HG03342 (cell line): ENCODE measurements at regions not wholly inside any gene's neighbourhood (a gene's known extent, or its start where the extent isn't known, plus 50 kb on each side); places are given as distances from the start of the nearest gene placed in this dataset.
"Not testable (repeated sequence)": the region's sequence is repeated elsewhere in the genome, so short reads cannot be mapped to it uniquely, and the experiment has no call there.

Source experiments
- ATAC-seq: cut with Tn5 transposase; IDR thresholded peaks from one replicate; pipeline ENCODE4 v1.9.1; 2021; ENCODE audit warnings: mild to moderate bottlenecking, moderate library complexity; ENCODE audit not compliant: unreplicated experiment

DNA sequence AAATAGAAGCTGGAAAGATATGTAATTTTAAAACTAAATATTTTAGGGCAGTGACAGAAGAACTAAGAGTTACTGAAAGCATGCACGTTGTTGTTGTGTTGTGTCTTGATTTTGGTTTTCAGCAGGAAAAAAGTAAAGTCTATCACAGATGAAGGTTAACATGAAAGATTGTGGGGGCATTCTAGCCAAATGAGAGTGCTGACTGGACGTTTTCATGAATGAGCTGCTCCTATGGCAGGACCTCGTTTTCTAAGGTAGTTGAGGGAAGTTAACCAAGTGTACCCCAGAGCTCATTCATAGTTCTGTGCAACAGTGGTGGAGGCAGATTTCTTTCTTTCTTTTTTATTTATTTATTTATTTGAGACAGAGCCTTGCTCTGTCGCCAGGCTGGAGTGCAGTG lies 194.6 kb upstream of the IRS2 start:
- no peak for ATAC-seq

DNA sequence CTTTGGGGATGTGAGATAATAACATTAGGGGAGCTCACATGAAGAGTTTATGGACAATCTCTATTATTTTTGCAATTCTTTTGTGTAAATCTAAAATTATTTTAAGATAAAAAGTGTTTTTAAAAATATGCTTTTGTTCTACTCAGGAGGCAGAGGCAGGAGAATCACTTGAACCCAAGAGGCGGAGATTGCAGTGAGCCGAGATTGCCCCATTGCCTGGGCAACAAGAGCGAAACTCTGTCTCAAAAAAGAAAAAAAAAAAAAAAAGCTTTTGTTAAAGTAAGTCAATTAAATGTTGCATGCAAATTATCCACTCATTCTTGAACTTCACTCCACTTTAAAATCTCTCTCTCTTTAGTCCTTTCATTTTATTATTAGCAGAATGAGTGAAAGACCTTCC lies 193.3 kb upstream of the IRS2 start:
- ATAC-seq: not testable (repeated sequence)

DNA sequence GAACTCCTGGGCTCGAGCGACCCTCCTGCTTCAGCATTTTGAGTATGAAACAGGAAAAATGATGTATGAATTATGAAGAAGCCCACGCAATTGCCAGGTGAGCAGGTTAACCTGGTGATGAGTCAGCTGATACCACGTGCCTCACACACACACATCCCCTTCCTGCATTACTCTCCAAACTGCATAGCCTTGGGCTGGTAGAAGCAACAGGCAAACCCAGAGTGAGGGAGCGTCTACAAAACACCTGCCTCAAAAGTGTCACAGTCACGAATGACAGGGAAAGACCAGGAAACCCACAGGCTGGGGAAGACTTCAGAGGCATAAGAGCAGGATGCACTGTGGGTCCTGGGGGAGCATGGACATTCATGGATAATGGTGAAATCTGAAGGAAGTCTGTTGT lies 192.8 kb upstream of the IRS2 start:
- ATAC-seq: no peak

DNA sequence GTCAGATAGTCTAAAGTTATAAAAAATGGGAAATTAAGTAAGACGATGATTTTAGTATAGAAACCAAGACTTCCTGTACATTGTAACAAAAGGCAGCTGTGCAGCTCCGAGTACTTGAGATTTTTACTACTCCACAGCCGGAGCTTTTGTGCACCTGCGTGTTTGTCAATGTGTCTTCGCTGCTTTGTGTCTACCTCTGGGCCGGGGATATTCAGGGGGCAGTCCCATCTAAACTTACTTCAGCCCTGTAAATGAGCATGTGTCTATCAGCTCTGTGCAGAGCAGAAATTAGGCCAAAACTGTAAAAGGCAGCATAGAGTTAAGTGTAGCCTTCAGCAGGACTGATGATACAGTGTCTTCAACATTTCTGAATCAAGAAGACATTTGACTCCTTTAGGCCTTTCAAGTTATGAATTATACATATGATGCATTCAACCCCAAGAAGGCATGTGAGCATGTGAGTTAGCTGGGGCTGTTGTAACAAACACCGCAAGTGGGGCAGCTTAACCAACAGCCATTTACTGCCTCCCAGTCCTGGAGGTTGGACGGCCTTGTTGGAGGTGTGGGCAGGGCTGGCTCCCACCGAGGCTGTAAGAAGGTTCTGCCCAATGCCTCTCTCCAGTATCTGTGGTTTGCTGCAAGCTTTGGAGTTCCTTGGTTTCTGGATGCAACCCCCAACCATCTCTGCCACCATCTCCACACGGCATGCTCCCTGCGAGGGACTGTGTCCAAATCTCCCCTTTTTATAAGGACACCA lies 191.0 kb upstream of the IRS2 start:
- ATAC-seq: no peak

DNA sequence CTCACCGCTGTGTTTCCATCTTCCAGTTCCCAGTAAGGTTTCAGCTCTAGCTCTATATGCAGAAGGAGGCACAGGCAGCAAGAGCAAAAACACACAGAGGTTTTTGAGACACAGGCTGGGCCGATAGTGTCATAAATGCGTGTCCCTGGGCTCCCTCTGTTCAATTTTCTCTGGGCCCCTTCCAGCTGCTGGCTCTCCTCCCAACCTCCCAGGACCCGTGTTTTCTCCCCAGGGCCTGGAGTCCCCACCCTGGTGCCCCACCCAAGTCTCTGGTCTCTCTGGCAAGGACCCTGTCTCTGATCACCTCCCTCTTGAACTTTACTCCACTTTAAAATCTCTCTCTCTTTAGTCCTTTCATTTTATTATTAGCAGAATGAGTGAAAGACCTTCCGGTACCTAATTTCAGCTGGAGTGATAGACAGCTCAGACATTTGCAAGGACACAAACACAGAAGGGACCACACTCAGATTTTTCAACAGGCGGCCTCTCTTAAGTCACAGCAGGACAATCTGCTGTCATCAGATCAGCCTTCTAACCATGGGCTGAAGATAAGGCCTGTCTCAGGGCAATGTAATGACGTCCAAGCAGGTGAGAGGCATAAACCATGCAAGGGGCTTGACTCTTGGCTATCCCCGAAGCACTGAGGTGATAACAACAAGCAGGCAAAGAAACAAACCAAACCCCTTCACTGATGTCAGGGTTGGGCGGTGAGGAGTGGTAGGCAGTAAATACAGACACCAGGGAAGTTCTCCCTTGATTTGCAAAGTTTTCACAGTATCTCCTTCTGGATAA lies 190.0 kb upstream of the IRS2 start:
- ATAC-seq: no peak

DNA sequence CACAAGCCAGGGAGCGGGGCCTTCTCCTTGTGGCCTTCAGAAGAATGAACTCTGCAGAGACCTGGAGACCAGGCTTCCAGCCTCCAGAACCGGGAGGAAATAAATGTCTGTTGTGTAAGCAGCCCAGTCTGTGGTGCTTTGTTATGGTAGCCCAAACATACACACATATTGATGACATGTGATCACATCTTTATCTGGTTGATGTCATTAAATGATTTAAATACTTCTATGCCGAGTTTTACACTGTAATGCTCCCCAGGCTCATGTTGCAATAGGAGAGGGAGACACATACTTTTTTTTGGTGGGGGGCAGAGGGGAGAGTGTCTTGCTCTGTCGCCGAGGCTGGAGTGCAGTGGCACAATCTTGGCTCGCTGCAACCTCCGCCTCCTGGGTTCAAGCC lies 188.0 kb upstream of the IRS2 start:
- no peak for ATAC-seq

DNA sequence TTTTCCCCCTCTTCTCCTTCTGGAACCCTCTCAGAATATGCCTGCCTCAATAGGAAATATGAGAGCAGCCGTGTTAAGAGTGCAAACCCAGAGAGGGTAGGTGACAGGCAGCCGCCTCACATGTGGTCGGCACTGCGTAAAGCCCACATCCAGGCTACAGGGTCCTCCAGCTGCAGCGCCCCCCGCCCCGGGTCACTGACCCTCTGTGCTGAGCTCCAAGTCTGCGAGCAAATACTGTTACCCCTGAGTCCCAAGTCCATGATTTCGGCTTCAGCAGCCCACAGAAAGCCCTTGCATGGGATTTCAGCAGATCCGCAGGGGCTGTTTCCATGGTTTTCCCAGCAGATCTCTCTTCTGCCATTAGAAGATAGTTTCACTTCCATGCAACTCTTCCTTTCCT lies 186.9 kb upstream of the IRS2 start:
- no peak for ATAC-seq

DNA sequence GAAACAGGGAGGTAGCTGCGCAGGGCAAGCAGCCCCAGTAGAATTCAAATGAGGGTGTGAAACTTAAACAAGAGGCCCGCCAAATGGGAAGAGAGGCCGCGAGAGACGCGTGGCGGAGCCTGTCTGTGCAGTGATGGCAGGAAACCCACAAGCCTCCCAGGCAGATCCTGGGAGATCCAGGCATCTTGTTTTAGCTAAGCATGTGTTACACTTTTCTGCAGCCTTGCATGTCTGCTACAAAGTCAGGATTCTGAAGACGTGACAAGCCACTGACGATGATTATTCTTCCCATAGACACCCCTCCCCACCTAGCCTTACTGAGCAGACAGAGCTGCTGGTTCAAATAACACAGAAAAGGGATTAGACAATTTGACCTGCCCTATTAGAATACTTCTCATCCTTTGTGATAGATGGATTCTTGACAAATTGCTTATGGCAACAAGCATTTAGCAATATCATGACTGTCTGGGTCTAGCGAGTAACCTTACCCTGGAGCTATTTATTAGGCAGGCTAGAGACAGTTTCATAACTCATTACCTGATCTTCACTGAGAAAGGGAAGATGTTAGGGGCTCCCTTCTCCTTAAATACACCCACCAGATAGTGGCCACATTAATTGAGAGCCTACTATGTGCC lies 185.2 kb upstream of the IRS2 start:
- no peak for ATAC-seq

DNA sequence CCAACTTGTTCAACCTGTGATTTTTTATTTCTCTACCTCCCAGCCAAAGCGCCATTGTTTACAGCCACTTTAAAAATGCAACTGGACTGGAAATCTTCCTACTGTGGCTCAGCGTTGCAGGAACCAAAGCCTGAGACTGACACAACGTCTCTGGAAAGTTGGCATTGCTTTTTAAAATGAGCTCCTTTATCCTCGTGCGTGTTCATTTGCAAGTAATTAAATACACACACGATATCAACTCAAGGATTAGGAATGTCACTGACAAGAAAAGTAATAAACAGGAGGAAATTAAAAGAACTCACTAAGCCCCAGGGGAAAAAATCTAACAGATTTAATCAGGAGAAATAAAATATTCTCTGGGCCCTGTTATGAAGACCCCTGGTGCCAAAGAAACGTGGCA lies 184.6 kb upstream of the IRS2 start:
- ATAC-seq: no peak

DNA sequence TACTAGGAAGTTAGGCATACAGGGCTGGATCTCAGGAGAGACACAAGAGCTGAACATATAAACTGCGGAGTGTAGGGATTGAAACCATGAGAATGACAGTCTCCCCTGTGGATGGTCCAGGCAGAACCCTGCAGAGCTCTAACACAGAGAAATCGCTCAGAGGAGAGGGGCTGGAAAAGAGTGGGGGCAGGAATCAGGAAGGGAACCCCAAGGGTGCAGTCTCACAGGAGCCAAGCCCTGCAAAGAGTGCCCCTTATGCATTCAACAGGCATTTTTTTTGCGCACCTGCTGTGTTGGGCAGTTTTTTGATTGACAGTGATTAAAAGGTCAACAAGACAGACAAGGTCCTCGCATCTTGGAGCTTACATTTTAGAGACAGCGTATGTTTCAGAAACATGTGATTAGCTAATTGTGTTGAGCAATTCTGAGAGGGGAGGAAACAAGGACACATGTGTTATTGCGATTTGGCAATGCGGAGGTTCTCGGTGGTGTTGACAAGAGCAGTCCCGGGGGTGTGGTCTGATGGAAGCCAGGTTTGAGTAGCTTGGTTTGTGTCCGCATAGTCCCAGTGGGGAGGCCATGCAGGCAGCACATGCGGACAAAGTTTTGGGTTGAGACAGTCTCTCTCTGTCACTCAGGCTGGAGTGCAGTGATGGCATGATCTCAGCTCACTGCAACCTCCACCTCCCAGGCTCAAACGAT lies 182.6 kb upstream of the IRS2 start:
- no peak for ATAC-seq

DNA sequence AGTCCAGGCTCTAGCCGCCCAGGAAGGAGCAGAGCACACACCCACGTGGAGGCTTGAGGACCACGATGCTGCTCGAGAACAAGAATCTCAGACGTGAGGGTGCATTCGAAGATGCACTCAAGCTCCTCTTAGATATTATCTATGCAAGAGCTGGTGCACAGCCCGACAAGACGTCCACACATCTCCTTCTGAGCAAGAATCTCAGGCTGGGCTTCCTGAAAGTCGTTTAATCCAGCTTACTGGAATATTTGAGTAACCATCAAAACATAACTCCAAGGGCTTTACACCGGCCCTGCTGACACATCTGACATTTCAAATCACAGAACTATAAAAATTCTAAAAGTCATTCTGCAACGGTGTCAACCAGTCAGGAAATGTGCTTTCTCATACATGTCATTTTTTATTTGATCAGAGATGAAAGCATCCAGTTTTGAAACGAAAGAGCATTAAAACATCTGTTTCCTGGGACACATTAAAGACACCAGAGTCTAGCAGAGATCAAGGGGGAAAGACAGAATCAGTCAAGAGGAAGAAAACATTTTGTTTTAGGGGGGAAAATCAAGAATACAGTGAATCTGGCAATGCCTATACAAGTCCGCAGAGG lies 177.7 kb upstream of the IRS2 start:
- ATAC-seq: no peak

DNA sequence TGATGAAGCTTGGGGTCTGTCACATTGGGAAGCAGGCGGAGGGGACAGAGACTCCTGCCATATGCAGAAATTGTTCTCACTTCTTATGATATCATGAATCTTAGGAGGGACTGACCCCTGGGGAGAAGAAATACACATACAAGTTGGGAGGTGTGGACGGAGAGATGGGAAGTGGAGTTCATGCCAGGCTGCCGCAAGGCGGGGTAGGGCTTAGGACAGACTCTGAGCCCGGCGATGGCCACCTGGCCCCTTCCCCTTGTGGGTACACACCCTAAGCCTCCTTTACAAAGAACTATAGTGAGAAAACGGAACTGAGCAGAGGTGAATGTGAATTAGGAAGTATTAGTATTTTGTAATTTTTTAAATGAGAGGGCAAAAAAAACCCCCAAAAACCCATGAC lies 177.0 kb upstream of the IRS2 start:
- no peak for ATAC-seq

DNA sequence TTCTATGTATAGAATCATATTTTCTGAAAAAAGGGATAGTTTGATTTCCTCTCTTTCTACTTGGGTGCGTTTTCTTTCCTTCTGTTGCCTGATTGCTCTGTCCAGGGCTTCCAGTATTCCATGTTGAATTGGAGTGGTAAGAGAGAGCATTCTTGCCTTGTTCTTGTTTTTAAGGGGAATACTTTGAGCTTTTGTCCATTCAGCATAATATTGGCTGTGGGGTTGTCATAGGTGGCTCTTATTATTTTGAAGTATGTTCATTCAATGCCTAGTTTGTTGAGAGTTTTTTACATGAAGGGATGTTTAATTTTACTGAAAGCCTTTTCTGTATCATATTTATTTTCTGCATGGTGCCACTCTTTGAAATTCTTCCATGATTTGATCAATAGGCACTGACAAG lies 173.5 kb upstream of the IRS2 start:
- ATAC-seq: no peak

DNA sequence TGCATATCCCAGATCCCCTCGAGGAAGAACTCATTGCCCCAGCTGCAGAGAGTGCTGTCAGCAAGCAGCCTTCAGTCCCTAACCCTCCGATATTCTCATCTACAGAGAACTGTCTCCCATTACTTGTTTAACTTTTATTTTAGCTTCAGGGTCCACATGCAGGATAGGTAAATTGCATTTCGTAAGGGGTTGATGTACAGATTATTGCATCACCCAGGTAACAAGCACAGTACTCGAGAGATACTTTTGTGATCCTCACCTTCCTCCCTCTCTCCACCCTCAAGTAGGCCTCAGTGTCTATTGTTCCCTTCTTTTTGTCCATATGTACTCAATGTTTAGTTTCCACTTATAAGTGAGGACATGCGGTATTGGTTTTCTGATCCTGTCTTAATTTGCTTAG lies 171.5 kb upstream of the IRS2 start:
- no peak for ATAC-seq

DNA sequence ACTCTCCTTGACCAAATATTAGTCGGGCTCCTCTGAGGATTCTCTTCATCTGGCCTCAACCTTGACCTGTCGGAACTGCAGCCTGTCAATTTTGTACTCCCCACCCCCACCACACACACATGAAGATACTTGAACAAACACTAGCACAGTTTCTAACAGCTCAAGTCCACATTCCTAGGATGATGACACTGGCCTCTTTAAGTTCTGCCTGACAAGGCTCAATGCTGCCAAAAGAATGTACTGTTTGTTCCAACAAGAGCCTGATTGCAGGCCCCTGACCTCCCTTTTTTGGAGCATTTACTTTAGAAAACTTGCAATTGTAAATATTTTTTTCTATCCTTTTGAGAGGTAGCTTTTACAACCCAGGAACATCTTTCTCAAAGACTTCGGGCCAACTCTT lies 169.2 kb upstream of the IRS2 start:
- ATAC-seq: no peak

DNA sequence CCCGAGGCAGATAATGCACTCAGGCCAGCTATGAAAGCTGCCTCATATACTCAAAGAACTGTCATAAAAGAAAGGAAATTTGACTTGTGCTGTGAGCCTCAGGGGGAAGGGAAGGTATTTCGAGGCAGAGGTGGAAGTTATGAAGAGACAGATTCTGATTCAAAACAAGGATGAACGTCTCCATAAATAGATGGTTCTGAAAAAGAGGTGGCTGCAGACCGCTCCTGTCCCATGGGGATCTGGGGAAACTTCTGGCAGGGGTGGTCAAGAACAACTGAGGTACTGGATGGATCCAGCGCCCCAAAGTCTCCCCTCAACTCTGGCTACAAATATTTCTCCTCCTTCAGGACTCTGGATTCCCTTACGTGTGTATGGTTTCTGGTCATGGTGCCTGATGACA lies 168.1 kb upstream of the IRS2 start:
- no peak for ATAC-seq

DNA sequence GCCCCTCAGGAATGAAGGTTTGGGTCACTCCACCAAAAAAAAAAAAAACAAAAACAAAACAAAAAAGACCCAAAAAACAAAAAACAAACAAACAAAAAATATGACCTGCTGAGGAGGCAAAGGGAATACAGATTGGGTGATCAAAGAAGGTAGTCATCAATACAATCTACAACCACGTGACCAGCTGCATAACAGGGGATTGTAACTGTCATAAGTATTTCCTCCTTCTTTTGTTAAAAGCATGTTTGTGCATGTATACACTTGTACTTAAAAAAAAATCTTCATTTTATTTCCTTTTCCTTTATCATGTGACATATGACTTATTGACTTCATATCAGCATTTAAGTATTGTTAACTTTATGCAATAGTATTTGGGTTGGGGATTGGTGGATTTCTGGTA lies 165.1 kb upstream of the IRS2 start:
- ATAC-seq: no peak

DNA sequence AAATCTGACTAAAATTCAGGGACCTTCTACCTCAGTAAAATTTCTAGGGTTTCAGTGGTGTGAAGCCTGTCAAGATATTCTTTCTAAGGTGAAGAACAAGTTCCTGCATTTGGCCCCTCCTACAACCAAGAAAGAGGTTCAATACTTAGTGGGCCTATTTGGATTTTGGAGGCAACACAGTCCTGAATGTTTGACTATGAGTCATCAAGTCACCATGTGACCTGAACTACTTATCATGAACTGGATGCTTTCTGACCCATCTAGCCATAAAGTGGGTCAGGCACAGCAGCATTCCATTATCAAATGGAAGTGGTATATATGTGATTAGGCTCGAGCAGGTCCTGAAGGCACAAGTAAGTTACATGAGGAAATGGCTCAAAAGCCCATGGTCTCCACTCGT lies 163.0 kb upstream of the IRS2 start:
- ATAC-seq: no peak

DNA sequence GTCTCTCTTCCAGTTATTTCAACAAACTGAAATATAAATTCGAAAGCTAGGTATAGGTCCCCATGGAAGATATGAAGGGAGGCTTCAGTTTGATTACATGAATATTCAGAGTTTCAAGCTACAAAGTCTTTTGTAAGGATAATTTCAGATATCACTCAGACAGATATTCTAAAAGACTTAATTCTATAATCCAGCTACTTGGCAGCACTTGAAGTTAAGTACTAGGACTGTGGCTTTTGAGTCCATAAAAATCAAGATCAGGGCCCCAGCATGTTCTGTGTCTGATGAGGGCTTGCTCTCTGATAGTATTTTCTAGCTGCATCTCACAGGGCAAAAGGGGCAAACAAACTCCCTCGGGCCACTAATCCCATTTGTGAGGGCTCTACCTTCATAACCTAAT lies 160.6 kb upstream of the IRS2 start:
- ATAC-seq: no peak

DNA sequence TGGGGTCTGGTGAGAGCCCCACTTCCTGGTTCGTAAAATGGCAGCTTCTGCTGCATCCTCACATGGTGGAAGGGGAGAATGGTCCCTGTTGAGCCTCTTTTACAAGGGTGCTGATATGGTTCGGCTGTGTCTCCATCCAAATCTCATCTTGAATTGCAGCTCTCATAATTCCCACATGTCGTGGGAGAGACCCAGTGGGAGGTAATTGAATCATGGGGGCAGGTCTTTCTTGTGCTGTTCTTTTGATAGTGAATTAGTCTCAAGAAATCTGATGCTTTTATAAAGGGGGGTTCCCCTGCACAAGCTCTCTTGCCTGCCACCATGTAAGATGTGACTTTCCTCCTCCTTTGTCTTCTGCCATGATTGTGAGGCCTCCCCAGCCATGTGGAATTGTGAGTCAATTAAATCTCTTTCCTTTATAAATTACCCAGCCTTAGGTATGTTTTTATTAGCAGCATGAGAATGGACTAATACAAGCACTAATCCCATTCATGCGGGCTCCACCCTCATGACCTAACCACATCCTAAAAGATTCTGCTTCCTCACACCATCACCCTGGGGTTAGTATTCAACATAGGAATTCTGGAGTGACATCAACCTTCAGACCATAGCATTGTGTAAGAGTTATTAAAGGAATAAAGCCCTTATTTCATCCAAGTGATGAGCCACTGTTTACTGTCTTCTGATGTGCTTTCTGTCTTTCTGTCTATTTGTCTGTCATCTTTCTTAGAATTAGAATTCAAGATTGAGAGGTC lies 159.0 kb upstream of the IRS2 start:
- no peak for ATAC-seq
